ENCODE measurements at regions not wholly inside any gene's neighbourhood (a gene's known extent, or its start where the extent isn't known, plus 50 kb on each side); places are given as distances from the start of the nearest gene placed in this dataset.

DNA sequence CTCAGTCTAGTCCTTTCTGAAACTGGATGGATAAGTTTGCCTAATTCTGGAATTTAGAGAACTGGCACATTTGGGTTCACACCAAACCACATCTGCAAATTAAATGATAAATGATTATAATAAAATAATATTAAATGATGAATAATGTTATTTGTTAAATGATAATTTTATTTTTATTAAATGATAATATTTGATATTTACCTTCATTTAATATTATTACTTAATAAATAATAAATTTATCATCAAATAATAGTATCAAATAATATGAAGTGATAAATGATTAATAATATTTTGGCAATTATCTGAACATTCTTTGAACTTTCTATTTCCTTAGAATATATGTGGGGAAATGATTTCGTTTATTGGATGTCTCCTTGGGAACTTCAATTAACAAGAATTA lies 1604.2 kb downstream of the STIM2 start:
- TF ChIP-seq, protein P1, sequence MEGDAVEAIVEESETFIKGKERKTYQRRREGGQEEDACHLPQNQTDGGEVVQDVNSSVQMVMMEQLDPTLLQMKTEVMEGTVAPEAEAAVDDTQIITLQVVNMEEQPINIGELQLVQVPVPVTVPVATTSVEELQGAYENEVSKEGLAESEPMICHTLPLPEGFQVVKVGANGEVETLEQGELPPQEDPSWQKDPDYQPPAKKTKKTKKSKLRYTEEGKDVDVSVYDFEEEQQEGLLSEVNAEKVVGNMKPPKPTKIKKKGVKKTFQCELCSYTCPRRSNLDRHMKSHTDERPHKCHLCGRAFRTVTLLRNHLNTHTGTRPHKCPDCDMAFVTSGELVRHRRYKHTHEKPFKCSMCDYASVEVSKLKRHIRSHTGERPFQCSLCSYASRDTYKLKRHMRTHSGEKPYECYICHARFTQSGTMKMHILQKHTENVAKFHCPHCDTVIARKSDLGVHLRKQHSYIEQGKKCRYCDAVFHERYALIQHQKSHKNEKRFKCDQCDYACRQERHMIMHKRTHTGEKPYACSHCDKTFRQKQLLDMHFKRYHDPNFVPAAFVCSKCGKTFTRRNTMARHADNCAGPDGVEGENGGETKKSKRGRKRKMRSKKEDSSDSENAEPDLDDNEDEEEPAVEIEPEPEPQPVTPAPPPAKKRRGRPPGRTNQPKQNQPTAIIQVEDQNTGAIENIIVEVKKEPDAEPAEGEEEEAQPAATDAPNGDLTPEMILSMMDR (IDR thresholded peaks at IDR 0.05) = no peak
- TF ChIP-seq POLR2AphosphoS5 (IDR thresholded peaks at IDR 0.05; ENCODE audit: low read depth, low read length) (no peak), REST (IDR thresholded peaks at IDR 0.05; ENCODE audit: insufficient read depth in 1 of 2, low read depth in 2 of 2, low read length in 1 of 2) (no peak), SIN3A (IDR thresholded peaks at IDR 0.05; ENCODE audit: borderline replicate concordance, insufficient read depth, low read depth, low read length) (no peak), TCF7L2 (IDR thresholded peaks at IDR 0.05; ENCODE audit: low read depth, low read length) (no peak)

Data from Panc1 (cell line).